HG02571 (cell line): ENCODE measurements at regions not wholly inside any gene's neighbourhood (a gene's known extent, or its start where the extent isn't known, plus 50 kb on each side); places are given as distances from the start of the nearest gene placed in this dataset.
A peak's percentile ranks its signal among the peaks of the same experiment; 100 is the strongest.
"Not testable (repeated sequence)": the region's sequence is repeated elsewhere in the genome, so short reads cannot be mapped to it uniquely, and the experiment has no call there.

ENCODE experiments used
- ATAC-seq: cut with Tn5 transposase; IDR thresholded peaks from one replicate; pipeline ENCODE4 v1.9.1; 2021; ENCODE audit warnings: mild to moderate bottlenecking, moderate library complexity; ENCODE audit not compliant: unreplicated experiment

DNA sequence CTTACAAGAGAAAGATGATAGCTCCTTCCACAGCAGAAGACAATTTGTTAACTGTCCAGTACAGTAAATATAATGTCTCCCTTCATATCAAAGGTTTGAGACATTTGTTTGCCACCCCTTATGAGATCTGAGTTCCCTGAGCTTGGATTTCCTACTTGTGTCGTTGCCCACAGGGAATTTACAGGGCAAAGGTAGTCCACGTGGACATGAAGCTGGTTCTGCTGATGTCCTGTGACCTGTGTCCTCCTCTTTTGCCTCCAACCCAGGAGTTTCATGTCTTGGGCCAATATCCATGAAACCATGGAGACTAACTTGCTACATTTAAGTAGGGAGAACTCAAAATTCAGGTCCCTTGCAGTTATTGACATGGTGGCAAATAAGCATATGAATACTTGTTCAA is 172.2 kb upstream of the KCTD7 start:
- not testable (repeated sequence) for ATAC-seq

DNA sequence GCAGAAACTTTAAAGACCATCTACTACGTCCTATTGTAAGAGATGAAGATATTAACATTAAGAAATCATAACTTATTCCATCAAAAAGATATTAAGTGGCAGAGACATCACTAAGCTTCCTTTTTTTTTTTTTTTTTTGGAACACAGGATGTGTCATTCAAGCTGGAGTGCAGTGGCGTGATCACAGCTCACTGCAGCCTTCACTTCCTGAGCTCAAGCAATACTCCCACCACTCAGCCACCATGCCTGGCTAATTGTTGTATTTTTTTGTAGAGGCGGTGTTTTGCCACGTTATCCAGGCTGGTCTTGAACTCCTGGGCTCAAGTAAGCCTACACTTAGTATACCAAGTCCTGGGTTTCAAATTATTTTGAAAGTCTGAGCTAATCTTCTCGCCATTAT is 169.7 kb upstream of the KCTD7 start:
- ATAC-seq = not testable (repeated sequence)

DNA sequence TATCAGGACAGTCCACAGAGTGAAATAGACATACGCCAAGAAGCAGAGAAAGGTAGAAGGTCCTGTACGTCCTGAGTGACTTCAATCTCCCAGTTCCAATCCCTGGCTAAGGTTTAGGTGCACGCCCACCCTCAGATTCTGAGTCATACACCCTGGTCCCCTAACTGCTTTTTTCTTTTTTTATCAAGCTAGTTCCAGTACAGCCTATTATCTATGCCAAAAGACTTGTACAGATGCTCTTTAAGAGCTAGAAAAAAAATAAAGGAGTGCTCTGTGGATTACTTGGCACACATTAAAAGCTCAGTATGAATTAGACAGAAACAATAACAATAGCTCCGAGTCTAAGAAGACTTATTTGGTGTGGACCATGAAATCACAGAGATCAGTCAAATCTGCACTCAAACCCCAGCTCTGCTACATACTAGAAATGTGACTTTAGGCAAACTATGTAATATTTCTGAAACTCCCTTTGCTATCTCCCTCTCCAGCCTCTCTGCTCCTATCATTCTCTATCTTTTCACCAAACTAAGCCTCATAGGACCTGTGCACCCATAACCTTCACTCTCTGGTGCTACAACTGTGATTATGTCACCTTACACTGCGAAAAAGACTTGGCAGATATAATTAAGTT is 168.8 kb upstream of the KCTD7 start:
- ATAC-seq = not testable (repeated sequence)

DNA sequence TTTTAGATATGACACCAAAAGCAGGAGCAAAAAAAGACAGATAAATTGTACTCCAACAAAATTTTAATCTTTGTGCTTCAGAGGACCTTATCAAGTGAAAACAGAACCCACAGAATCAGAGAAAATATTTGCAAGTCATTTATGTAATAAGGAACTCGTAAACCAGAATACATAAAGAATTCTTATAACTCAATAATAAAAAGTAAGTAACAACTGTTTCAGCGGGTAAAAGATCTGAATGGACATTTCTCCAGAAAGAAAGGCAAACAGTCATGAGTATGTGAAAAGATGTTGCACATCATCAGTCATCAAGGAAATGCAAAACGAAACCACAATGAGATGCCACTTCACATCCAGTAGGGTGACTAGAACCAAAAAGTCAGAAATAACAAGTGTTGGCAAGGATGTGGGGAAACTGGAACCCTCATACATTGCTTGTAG is 167.7 kb upstream of the KCTD7 start:
- ATAC-seq = no peak

DNA sequence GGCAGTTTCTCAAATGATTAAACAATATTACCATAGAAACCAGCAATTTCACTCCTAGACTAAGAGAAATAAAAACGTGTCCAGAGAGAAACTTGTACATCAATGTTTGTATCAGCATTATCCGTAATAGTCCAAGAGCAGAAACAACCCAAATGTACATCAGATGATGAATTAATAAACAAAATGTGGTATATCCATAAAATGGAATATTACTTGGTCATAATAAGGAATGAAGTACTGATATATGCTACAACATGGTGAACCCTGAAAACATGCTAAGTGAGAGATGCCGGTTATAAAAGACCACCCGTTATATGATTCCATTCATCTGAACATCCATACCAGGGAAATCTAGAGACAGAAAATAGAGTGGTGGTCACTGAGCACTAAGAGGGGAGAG is 167.3 kb upstream of the KCTD7 start:
- ATAC-seq = not testable (repeated sequence)

DNA sequence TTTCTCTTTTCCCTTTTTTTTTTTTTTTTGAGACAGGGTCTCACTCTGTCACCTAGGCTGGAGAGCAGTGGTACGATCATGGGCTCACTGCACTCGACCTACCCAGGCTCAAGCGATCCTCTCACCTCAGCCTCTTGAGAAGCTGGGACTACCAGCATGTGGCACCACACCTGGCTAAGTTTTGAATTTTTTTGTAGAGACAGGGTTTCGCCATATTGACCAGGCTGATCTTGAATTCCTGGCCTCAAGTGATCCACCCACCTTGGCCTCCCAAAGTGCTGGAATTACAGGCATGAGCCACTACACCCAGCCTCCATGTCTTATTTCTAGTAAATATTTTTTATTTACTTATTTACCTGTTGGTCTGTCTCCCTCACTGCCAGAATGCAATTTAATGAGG is 165.8 kb upstream of the KCTD7 start:
- ATAC-seq = not testable (repeated sequence)

DNA sequence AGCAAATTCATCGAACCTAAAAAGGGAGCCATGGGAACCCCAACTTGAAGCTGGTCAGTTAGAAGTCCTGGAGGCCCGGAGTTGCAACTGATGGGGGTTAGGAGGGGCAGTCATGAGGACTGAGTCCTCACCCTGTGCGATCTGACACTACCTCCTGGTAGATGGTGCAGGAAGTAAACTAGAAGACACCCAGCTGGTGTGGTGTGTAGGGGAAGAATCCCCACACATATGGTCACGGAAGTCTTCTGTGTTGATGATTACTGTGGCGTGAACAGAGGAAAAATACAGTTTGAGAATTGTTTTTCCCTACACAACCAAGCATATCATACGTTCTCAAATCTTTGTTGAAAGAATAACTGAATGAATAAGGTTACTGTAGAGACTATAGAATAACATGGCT is 164.6 kb upstream of the KCTD7 start:
- ATAC-seq = no peak

DNA sequence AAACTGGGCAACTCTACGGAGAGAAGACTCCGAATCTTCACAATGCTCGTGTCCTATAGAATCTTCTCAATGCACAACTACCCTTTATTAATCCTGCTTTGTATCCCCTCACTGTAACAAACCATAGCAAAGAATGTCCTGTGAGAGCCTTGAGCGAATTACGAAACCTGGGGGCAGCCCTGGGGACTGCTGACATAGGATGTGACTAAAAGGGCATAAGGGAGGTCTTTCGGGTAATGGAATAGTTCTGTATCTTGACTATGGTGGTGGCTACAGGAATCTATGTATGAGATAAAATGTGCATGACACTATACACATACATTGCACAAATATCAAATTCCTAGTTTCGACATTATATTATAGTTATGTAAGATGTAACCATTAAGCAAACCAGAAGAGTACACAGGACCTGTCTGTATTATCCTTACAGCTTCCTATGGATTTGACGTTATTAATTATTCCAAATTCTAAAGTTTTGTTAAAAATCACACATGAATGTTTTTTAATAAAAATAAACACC is 162.5 kb upstream of the KCTD7 start:
- ATAC-seq = no peak

DNA sequence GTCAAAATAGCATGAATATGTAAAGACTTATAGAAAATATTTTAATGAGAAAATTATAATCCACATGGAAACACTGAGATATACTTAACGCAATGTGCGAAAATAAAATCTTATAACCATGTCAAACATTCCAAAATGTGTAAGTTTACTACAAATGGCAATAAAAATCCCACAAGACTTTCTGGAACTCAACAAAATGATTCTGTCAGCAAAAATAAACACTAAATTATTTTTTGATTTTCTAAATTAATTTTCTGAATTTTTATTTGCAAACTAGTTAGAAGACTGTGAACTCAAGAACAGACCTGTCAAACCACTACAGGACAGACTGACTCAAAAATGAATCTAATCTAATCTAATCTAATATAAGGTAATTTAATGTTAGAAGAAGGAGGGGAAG is 160.8 kb upstream of the KCTD7 start:
- no peak for ATAC-seq

DNA sequence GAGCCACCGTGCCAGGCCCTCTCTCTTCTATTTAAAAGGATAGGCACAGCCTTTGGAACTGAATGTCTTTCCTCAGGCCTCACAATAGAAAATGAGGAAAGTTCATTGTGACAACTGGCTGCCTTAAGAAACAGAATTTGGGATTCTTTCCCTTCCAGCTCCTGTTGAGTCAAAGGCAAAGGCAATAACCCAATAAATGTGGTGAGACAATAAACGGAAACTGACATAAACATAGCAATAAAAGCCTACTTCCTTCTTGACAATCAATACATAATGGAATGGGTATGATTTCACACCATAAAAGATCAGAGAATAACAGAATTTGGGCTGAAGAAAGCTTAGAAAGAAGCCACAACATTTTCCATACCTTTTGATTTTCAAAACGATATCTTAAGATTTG is 155.6 kb upstream of the KCTD7 start:
- ATAC-seq = not testable (repeated sequence)

DNA sequence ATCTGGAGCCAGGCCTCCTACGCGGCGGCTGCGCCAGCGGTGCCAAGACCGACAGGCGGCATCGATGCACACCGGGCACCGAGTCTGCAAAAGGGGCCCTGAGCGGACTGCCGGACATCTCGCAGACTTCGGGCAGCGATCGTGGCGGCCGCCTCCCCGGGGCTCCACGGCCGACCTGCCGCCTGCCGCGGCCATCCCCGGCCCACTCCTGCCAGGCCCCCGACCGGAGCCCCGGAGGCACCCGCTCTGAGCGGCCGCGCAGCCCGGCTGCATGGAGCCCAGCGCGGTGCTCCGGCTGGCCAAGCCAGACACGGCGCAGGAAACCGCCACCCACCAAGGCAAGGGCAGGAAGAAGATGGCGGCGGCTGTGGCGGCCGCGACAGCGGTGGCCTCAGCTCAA is 154.2 kb upstream of the KCTD7 start:
- ATAC-seq = no peak

DNA sequence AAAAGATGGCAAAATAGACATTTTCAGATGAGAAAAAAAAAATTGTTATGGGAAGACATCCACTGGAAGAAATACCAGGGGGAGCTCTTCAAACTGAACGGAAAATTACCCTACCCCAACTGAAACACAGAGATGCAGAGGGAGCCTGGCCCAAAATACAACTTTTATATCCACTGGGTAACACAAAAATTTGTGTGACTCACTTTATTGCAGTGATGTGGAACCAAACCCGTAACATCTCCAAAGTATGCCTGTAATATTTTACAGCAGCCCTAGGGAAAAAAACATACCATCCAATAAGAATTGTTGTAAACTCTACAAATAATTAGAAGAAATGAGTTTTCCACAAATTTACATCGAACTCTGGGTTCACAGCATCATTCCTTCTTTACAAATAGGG is 152.6 kb upstream of the KCTD7 start:
- ATAC-seq = not testable (repeated sequence)

DNA sequence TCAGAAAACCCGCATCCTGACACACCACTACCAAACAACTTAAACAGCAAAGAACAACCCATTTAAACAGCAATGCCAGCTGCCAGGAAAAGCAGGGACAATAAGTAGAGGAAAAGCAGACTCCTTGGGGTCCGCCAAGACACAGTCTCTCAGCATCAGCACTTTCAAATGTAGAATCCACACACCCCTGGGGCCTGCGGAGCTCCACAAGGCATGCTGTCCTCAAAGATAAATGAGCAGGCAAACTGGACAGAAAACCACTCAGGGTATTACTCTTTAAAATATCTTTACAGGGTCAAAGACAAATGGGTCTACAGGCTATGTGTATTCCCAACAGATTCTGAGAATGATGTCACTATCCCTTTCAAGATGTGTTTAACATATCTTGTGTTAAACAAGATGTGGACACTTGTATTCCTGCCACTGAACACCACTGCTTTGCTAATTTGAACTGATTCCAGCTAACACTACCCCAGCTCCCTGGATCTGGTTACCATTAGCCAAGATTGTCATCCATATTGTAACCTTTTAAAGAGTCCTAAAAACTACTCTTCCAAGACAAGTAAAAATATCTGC is 150.8 kb upstream of the KCTD7 start:
- ATAC-seq = not testable (repeated sequence)

DNA sequence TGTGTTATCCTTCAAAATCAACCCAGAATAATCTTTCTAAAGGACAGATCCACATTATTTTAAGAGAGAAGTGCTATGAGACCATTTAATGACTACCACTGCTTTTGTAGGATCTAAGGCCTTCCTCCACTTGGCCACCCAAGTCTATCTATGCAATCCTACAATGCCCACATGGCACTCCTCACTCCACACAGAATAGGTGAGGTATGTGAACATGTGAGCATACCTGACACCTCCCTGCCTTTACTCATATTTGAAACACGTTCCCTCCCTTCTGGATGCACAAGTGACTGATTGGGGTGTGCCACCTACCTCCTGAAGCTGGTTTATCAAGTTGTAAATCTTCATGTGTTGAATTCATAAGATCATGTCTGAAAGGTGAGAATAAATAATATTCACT is 147.5 kb upstream of the KCTD7 start:
- not testable (repeated sequence) for ATAC-seq

DNA sequence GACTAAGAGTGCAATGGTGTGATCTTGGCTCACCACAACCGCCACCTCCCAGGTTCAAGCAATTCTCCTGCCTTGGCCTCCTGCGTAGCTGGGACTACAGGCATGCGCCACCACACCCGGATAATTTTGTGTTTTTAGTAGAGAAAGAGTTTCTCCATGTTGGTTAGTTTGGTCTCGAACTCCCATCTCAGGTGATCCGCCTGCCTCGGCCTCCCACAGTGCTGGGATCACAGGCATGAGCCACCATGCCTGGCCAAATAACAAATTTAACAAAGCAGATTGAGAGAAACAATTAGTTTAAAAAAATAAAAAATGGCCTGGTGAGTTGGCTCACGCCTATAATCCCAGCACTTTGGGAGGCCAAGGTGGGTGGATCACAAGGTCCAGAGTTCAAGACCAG is 139.6 kb upstream of the KCTD7 start:
- not testable (repeated sequence) for ATAC-seq

DNA sequence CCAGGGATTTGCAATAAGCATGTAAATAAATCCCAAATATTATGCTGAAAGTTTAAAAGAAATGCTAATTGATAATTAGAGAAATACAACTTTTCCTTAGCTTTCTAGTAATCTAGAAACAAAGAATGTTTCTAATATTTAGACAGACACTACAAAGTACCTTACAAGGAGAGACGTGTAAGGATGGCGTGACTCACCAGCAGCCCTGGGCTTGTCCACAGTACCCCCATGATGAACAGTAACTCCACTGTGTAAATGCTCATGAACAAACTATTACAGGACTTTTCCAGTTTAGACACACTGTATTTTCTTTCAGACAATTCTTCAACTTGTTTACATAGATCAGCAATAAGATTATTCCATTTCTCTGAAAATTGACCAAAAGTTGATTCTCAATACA is 138.9 kb upstream of the KCTD7 start:
- not testable (repeated sequence) for ATAC-seq

DNA sequence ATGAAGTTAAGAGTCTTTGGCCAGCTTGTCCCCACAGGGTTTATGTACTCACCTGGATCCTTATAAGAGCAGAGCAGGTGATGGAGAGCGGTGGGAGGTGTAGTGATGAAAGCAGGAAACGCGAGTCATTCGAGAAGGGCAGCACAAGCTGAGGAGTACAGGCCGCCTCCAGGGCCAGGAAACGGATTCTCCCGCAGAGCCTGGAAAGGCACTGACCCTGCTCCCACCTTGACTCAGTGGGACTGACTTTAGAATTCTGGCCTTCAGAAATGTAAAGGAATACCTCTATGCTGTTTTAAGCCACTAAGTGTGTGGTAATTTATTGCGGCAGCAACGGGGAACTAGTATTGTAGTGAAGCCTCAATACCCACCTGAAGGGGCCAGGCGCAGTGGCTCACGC is 137.7 kb upstream of the KCTD7 start:
- ATAC-seq = not testable (repeated sequence)

DNA sequence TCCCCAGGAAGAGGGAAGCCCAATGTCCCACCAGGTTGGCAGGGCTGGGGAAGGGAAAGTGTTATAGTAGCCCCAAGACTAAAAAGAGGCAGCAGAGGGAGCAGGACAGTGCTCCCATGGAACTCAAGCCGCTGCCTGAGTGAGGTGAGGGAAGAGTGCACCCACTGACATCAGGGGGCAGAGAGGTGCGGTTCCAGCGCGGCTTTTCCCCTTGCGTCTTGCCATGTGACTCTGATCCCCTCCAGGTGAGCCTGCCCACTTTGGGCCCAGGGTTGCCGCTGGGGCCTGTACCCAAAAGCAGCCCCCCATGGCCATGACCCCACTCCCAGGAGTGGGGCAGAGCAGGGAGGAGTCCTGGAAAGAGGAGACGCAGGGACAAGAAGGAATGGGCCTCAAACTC is 136.3 kb upstream of the KCTD7 start:
- not testable (repeated sequence) for ATAC-seq

DNA sequence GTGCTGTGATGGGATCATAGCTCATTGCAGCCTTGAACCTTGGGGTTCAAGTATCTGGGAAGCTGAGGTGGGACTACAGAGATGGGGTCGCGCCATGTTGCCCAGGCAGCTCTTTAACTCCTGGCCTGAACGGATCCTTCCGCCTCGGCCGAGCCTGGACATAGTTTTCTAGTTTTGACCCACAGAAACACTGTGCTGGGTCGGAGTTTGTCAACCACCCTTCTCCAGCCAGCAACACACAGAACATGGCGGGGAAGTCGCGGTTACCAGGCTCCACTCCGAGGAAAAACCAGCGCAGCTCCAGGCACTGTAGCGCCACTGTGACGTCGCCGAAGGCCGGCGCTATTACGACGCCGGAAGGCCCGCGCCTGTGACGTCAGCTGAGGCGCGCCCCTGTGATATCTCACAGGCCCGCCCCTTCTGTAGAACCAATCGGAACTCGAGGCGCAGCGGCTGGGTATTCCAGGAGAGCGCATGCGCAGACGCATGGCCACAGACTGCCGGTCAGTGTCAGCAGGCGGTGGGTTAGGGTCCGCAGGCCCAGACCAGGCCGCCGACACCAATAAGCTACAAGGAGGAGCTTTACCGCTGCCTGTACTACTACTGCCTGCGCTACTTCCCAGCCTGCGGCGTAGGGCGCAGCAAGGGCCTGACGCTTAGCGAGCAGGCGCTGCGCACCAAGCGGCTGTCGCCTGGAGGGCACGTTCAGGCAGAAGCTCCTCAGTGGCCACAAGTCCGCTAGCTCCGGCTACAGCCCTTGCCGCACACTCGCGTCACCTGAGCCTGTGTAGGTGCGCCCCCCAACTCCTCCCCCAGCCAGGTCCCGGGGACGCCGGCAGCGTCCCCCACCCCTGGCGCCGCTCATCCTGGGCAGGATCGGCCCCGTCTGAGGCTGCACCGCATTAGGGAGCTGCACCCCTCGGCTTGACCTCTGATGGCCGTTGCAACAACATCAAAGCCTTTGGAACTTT is 135.2 kb upstream of the KCTD7 start:
- ATAC-seq = peak; percentile 94

DNA sequence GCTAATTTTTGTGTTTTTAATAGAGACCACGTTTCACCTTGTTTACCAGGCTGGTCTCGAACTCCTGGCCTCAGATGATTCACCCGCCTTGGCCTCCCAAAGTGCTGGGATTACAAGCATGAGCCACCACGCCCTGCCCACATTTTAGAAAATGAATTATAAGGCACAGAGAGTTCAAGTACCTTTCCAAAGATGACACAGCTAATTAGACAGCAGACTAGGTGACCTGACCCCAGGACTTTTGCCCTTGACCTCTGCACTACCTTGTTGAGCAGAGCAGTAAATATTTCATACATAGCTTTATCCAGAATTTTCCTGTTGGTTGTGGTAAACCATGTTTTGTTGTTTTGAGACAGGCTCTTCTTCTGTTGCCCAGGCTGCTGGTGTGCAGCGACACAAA is 131.3 kb upstream of the KCTD7 start:
- ATAC-seq = no peak

DNA sequence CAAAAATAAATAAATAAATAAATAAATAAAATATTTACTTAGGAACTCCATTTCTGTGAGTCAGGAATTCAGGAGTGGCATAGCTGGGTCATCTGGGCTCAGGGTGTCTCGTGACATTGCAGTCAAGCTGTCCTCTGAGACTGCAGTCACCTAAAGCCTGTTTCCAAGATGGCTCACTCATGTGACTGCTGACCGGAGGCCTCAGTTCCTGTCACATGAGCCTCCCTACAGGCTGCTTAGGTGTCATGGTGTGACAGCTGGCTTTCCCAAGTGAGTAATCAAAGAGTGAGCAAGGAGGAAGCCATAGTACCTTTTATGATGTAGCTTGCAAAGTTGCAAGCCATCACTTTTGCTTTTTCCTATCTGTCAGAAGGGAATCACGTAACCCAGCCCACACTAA is 128.6 kb upstream of the KCTD7 start:
- no peak for ATAC-seq
